ENCODE measurements at regions not wholly inside any gene's neighbourhood (a gene's known extent, or its start where the extent isn't known, plus 50 kb on each side); places are given as distances from the start of the nearest gene placed in this dataset.

- no peak for TF ChIP-seq RAD21 (IDR thresholded peaks at IDR 0.05; ENCODE audit: low read length)
- TF ChIP-seq, protein P1, sequence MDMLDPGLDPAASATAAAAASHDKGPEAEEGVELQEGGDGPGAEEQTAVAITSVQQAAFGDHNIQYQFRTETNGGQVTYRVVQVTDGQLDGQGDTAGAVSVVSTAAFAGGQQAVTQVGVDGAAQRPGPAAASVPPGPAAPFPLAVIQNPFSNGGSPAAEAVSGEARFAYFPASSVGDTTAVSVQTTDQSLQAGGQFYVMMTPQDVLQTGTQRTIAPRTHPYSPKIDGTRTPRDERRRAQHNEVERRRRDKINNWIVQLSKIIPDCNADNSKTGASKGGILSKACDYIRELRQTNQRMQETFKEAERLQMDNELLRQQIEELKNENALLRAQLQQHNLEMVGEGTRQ (IDR thresholded peaks at IDR 0.05; ENCODE audit: borderline replicate concordance, low read depth, low read length), result no peak
- TF ChIP-seq SMC3 (IDR thresholded peaks at IDR 0.05; ENCODE audit: low read depth, low read length), result no peak
- TF ChIP-seq, protein P2, sequence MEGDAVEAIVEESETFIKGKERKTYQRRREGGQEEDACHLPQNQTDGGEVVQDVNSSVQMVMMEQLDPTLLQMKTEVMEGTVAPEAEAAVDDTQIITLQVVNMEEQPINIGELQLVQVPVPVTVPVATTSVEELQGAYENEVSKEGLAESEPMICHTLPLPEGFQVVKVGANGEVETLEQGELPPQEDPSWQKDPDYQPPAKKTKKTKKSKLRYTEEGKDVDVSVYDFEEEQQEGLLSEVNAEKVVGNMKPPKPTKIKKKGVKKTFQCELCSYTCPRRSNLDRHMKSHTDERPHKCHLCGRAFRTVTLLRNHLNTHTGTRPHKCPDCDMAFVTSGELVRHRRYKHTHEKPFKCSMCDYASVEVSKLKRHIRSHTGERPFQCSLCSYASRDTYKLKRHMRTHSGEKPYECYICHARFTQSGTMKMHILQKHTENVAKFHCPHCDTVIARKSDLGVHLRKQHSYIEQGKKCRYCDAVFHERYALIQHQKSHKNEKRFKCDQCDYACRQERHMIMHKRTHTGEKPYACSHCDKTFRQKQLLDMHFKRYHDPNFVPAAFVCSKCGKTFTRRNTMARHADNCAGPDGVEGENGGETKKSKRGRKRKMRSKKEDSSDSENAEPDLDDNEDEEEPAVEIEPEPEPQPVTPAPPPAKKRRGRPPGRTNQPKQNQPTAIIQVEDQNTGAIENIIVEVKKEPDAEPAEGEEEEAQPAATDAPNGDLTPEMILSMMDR (IDR thresholded peaks at IDR 0.05), result no peak
- TF ChIP-seq RCOR1 (IDR thresholded peaks at IDR 0.05; ENCODE audit: low read length), result no peak
- no peak for TF ChIP-seq SIN3A (IDR thresholded peaks at IDR 0.05; ENCODE audit: borderline replicate concordance, low read depth, low read length)
Measured at GRCh38 chr3:168457954-168458539, 362.3 kb upstream of the GOLIM4 start.

Measured in SK-N-SH (cell line).